GM18520 (cell line): ENCODE measurements at regions not wholly inside any gene's neighbourhood (a gene's known extent, or its start where the extent isn't known, plus 50 kb on each side); places are given as distances from the start of the nearest gene placed in this dataset.

ENCODE experiments used
- ATAC-seq: cut with Tn5 transposase; IDR thresholded peaks from one replicate; pipeline ENCODE4 v1.9.1; 2021; ENCODE audit not compliant: unreplicated experiment

DNA sequence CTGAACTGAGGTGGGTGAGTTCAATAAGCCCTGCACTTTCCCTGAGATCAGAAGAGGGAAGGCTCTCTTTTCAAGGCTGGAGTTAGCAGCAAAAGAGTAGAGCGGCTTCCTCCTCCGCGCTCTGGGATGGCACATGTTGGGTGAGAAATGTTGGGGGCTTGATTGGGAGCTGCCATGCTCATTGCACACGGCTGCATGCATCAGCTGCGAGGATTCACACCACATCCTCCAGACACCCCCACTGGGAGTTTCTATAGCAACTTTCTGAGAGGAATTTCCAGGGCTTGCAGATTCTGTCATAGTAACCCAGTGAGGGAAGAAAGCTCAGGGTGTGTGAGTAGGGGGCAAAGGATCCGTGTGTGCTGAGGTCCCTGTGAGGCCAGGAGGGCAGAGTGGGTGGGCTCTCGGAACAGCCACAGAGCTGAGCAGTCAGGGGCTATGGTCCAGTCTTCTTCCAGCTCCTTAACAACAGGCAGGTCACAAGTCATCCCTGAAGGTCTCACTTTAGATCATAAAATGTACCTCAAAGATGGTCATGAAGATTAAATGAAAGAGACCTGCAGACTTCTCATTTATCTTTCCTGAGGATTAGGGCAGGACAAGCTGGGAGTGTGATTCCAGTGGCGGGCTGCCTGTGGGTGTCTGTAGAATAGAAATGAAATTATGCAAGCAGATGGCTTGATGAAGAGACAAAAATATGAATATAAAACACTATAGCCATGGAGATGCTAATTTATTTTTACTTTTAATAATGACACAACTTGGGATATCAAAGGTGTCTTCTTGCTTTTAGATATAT, 75.7 kb upstream of the CHRNA7 start:
- ATAC-seq: no peak

- ATAC-seq: no peak
Observed at GRCh38 chr15:31955734-31956133, 74.6 kb upstream of the CHRNA7 start.

DNA sequence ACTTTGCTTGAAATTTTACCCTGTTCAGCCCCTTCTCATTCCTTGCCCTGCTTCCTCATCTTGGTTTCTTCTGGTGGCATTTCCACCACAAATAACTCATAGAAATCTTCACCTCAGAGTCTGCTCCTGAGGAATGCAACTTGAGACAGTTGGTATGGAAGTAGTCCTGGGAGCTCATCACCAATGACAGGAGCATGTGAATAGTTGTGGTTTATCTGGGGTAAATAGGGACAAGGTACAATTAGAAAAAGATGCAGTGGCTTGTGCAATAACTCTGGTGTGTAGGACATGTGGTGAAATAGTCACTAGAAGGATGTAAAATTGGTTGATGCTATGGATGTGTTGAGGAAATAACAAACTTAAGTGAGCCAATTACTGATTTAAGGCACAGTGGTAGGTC, 72.7 kb upstream of the CHRNA7 start:
- no peak for ATAC-seq

DNA sequence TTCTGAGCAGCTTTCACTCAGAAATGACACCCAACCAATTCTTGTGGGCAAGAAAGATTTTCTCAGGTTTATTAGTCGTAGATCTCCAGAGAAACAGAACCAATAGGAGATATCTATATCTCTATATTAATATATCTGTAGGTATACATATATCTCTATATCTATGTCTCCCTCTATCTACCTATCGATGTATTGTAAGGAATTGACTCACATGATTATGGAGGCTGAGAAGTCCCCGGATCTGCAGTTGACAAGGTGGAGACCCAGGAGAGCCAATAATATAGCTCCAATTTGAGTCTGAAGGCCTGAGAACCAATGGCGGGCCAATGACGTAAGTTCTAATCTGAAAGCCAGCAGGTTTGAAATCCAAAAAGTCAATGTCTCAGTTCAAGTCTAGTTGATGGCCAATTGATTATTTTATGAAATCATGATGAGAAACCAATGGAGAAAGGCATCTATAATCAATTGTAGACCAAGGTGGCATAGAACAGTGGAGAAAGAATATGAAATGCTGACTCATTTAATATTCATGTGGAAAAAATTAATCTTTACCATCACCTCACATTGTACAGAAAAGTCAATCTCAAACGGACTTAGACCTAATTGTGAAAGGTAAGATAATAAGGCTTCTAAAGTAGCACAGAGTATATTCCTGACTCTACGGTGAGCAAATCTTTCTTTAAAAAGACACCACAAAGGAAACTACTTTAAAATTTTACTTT, 65.6 kb upstream of the CHRNA7 start:
- no peak for ATAC-seq

- no peak for ATAC-seq
Observed at GRCh38 chr15:31970007-31970406, 60.3 kb upstream of the CHRNA7 start.

DNA sequence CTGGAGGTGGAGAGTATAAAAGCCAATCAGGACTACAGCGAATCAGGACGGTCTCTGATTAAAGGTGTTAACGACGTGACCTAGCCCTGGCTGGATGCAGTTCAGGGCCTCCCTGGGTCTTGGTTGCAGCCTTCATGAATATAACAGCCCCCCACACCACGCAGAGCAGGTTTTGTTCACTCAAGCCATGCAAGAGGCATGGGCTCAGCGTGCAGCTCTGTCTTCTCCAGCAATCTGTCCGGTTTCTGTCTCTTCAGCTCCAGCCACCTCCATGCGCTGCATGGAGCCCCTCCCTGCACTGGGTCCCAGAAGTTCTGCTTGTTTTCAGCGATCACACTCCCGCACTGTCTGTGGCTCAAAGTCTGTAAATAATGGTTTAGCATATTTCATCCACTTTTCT, 57.1 kb upstream of the CHRNA7 start:
- ATAC-seq: no peak

GRCh38 chr15:31974154-31974794, 56.0 kb upstream of the CHRNA7 start:
- ATAC-seq: no peak

GRCh38 chr15:31974855-31975829, 55.2 kb upstream of the CHRNA7 start:
- ATAC-seq: no peak

- ATAC-seq: no peak
Observed at GRCh38 chr15:31975830-31976229, 54.5 kb upstream of the CHRNA7 start.

DNA sequence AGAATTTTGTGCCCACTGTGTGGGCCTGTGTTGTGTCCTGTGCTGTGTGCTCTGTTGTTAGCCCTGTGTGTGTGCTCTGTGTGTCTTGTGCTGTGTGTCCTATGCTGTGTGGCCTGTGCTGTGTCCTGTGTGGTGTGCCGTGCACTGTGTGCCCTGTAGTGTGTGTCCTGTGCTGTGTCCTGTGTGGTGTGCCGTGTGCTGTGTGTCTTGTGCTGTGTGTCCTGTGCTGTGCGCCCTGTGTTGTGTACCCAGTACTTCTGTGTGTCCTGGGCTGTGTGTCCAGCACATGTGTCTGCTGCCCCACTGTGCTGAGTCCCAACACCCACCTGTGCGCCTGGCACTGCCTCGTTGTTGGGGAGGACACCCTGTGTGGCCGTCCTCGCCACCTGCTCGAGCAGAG, 53.2 kb upstream of the CHRNA7 start:
- no peak for ATAC-seq

GRCh38 chr15:31977812-31978661, 52.3 kb upstream of the CHRNA7 start:
- no peak for ATAC-seq
